ENCODE measurements at regions not wholly inside any gene's neighbourhood (a gene's known extent, or its start where the extent isn't known, plus 50 kb on each side); places are given as distances from the start of the nearest gene placed in this dataset.

DNA sequence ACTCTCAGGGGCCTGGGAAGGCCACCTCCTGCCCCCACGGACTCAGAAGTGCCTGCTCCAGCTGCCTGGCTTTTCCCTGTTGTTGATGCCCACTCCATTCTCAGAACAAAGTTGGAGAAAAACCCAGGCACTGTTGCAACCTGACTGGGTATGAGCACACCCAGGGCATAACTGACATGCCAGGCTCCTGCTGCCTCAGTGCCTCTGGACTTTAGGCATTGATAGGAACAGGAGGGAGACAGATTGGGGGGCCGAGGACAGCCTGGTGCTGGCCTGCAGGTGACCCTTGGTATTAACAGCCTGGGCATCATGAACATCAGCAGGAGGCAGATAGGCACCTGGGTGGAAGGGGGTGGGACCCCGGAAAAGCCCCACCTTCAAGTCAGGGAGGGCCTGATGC, 685.9 kb upstream of the CDH10 start:
- TF ChIP-seq, protein P1, sequence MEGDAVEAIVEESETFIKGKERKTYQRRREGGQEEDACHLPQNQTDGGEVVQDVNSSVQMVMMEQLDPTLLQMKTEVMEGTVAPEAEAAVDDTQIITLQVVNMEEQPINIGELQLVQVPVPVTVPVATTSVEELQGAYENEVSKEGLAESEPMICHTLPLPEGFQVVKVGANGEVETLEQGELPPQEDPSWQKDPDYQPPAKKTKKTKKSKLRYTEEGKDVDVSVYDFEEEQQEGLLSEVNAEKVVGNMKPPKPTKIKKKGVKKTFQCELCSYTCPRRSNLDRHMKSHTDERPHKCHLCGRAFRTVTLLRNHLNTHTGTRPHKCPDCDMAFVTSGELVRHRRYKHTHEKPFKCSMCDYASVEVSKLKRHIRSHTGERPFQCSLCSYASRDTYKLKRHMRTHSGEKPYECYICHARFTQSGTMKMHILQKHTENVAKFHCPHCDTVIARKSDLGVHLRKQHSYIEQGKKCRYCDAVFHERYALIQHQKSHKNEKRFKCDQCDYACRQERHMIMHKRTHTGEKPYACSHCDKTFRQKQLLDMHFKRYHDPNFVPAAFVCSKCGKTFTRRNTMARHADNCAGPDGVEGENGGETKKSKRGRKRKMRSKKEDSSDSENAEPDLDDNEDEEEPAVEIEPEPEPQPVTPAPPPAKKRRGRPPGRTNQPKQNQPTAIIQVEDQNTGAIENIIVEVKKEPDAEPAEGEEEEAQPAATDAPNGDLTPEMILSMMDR (IDR thresholded peaks at IDR 0.05), result no peak

DNA sequence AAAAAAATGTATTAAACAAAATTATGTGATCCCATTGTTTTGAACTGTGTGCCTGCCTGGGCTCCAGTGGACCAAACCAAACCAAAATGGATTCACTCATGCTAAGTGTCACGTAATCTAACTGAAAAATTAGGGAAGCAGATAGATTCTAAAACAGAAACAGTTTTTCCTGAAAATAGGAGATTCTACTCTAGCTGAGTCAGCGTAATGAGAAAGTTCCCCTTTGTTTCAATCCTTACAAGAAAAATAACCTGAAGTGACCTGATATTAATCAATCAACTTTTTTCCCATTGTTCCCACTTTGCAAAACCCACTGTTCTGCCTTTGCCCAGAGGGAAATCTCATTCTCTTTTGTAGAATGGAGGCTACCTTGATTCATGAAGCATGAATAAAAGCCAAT, 682.4 kb upstream of the CDH10 start:
- TF ChIP-seq, protein P1 (IDR thresholded peaks at IDR 0.05), result no peak

DNA sequence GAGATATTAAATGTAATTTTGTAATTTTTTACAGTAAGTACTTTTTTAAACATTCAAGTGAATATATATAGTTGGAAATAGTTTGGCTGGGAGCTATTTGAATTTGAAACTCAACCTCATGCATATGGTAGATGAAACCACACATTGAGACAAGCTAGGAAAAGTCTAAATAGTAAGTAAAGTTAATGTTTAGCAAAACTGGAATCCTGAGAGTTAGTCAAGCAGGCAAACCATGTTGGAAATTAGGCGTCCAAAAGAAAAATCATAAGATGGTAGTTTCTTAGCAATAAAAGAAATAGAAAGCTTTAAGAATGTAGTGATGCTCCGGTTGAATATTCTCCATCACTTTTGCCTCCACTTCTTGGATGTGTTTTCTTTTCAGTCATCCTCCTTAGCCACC, 657.1 kb upstream of the CDH10 start:
- TF ChIP-seq, protein P1 (IDR thresholded peaks at IDR 0.05), result no peak

DNA sequence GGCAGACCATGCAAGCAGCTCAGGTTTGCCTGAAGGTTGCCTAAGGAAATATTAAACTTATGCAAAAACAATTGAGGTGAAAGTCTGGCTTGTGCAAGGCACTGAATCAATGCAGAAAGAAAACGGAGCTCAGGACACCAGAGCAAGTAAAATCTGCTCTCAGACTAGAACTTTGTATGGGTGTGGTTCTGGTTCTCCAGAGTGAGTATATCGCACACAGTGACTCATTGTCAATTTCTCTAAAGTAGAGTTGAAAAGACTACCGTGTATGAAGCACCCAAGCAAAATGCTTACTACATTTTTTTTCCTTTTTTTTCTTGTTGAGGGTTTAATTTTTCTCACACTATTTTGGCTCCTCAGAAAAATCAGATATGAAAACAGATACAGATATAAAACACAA, 650.3 kb upstream of the CDH10 start:
- TF ChIP-seq, protein P1 (IDR thresholded peaks at IDR 0.05), result no peak

DNA sequence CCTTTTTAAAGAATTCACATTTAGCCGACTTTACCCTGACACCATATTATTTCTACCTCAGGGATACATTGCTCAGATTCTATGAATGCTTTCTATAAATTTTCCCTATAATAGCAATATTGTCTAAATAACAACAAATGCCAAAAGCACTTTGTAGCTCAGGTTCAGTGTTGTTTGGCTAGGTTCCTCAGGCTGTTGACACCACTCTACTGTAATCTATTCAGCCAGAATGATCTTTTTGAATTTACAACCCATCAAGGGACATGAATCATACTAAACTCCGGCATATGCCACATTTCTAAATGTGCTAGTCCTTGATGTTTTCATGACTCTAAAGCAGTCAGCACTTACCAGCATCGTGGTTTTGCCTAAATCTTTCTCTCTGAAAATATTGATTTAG, 641.5 kb upstream of the CDH10 start:
- TF ChIP-seq, protein P1 (IDR thresholded peaks at IDR 0.05), result no peak

DNA sequence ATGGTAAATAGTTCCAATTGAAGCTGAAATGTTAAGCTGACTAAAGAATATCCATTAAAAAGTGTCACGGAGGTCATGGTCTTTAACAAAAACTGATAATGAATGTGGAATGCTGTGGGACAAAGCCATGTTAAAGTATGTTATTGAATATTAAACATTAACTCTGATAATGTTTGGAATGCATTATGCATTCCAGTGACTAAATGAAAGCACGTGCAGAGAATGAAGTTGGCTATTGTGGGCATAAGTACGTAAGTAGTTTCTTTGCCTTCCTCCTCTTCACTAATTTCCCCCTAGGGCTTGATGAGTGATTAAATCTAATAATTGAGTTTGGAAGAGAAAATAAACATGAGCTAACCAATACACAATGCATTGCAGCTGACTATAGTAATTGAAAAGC, 640.4 kb upstream of the CDH10 start:
- TF ChIP-seq, protein P1 (IDR thresholded peaks at IDR 0.05), result no peak

DNA sequence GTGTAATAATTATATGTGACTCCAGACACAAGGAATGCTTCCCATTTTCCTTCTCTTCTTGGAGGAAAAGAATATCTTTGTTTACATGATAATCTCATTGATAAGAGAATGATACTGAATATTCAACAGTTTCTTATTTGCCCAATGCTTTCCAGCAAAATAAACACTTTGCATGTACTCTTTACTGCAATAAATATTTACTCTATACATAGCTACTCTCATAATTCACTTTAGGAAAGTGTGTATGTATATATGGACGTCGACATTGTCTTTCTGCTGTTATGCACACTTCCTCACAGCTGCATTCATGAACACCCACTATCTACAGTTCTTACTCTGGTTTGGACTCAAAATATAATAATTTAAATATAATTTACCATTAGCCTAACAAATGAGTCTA, 617.4 kb upstream of the CDH10 start:
- TF ChIP-seq, protein P1 (IDR thresholded peaks at IDR 0.05), result no peak

DNA sequence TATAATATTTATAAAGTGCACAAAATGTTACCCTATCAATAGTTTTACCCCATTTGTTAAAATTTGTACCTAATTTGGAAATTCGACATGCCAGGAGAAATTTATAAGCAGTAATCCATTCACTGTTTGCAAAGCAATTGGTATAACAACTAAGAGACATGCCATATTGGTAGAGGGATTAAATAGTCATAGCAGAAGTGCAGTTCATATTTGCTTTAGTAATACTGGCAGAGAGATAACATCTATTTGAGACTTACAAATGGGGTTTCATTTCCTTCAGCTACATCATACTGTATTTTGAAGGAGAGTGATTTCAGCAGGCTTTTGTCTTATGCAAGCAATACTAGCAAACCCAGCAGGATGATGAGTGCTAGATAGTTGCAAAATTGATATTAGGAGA, 610.4 kb upstream of the CDH10 start:
- TF ChIP-seq, protein P1 (IDR thresholded peaks at IDR 0.05), result no peak

Data from LNCAP (cell line).